ENCODE measurements at regions not wholly inside any gene's neighbourhood (a gene's known extent, or its start where the extent isn't known, plus 50 kb on each side); places are given as distances from the start of the nearest gene placed in this dataset.

DNA sequence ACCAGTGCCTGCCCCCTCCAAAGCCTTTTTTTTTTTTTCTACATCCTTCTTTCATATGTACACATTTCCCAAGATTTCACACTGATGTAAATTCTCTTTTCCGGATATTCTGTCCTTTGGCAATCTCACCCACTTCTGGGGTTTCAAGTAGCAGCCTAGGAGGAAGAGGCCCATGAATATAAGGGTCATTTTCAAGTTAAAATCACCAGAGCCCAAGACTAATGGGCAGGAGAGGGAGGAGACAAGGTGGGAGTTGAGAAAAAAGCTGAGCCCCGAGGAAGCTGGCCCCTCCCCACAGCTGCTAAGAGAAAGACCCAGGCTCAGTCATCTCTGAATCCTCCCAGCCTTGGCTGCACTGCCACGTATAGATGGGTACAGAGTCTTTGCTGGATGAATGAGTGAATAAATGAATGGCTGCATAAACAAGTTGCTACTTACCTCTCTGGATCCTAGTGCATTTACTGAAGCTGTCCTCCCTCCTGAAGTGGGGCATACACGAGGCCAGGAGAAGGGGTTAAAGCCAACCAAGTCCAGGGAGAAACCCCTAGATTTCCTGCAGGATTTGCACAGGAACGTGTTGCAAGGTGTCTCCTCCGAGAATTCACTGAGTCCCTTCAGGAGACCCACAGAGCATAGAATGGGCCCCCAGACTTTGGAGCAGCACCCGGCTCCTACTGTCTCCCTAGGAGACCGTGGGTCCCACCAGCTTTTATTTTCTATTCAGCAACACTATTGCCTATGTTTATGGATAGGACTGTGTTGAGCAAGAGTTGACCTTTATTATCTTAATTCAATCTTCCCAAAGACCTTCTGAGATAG is 100.8 kb upstream of the LIPC start:
- no peak for DNase-seq

DNA sequence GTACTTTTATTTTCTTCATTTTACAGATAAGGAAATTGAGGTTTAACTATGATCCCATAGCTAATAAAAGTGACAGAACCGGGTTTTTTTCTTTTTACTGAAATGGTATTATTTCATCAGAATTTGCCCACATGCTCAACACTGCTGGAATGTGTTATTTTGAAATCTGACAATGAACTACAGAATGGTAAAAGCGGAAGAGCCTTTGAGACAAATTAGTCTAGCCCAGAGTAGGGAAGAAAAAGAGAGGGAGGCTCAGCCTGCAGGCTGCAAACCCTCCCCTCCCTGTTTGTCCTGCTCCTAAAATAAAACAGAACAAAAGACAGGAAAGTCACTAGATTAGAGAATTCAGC is 100.3 kb upstream of the LIPC start:
- DNase-seq, result no peak

DNA sequence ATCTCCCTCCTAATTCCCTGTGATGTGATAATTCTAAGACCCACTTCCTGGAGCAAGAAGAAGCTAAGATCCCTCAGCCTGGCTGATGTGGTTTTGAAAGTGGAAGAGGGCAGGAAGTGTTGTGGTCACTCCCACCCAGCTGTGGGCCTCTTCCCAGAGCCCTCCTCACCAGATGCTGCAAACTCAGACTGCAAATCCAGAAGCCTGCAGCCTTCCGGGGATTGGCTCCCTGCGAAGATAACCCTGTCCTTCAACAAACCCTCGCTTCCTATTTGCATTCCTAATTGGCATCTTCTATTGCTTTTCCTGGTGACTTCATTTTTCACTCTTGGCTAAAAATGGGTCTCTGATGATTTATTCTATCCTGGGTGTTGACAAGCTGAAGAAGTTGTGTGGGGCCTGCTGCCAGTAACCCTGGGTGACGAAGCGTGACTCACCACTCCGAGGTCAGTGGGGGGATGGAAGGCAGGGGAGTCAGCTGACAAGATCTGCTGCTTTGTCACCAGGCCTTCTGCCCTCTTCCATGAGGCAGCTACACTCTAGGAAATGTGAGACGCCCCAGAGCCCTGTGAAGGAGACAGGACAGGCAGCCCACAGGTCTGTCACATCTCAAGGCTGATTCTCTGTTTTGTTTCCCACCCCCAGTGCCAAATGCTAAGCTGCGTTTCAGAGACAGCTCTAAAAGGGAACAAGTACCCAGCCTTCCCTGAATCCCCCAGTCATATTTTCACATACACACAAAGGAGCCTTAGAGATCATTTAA is 99.7 kb upstream of the LIPC start:
- peak; percentile 98 for DNase-seq

DNA sequence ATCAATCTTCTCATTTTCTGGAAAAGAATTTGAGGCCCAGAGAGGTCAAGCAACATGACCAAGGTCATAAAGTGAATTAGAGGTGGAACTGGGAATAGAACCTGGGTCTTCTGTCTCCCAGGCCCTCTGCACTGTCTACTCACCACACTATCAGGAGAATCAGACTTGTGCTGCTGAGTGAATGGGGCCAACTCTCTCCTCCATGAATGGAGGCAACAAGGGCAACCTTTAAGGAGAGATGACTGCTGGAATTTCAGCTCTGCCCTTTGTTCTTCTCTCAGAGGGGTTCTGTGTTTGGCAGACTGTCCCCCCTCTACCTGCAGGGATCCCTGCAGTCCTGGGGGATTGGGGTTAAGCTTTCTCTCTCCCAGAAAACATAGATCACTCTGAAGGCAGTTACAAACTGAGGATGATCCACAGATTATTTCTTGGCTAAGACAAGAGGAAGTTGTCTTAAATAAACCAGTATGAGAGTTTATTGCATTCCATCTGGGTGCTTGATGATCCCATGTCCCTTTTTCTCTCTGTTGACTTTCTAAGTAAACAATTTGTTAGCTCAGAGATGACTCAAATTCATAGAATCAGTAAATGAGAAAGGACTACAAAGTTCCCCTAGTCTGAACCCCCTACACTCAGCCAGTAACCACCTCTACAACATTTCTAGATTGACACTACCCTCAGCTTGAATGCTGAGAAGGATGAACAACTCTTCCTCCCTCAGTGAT is 99.0 kb upstream of the LIPC start:
- DNase-seq, result peak; percentile 2

DNA sequence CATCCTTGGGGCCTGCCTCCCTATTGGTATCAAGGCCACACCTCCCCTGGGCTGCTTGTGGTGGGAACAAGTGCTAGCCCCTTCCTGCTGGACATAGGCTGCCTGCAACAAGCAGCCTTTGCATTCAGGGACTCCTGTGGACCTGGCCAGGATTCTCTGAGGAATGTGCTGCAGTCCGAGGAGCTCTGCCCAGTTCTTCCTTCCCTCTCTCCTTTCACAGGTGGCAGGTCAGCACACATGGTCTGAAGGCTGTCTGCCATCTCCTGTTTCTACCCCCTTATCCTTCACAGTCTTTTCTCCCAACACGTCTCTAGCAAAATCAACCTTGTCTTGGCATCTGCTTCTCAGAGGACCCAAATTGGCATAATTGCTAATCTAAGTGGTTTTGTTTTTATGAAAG is 97.0 kb upstream of the LIPC start:
- DNase-seq, result no peak

DNA sequence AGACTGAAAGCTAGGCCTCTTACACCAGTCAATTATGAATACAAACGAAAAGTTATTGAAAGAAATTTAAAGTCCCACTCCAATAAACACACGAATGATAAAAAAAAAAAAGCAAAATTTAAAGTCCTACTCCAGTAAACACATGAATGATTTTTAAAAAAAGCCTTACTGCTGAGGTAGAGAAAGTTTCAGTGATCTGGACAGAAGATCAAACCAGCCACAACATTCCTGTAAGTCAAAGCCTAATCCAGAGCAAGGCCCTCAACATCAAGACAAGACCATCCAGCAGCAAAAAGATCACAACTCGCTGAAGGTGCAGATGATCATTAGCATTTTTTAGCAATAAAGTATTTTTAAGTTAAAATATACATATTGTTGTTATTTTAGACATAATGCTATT is 95.6 kb upstream of the LIPC start:
- no peak for DNase-seq

DNA sequence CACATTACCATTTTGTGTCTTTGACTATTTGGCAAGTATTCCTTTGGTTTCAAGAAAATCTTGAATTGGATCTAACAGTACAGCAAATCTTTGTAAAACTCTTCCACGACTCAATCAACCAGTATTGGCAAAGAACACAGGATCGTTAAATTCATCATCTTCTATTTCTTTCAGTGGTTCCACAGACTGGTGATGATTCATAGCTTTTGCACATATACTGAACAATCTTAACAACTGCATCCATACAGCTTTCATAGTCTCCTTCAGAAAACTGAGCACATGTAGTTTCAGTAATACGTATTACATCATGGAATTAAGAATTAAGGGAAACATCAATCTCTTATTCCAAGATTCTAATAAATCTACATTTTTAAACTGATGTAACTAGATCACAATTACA is 91.6 kb upstream of the LIPC start:
- no peak for DNase-seq

DNA sequence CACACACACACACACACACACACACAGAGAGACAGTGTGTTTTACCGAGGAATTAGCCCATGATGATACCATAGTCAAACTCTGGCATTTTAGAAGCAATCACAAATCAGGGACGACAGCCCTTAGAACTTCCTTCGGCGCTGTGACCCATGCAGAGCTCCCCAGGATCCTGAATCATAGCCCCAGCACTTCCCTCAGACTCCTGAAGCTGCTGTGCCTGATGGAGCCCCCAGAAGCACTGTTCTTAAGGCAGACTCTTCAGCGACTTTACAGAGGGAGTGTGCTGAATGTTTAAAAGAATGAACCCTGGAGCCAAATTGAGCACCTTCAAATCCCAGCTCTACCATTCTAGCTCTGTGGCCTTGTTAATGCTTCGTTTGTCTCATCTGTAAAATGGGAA is 89.3 kb upstream of the LIPC start:
- no peak for DNase-seq

DNA sequence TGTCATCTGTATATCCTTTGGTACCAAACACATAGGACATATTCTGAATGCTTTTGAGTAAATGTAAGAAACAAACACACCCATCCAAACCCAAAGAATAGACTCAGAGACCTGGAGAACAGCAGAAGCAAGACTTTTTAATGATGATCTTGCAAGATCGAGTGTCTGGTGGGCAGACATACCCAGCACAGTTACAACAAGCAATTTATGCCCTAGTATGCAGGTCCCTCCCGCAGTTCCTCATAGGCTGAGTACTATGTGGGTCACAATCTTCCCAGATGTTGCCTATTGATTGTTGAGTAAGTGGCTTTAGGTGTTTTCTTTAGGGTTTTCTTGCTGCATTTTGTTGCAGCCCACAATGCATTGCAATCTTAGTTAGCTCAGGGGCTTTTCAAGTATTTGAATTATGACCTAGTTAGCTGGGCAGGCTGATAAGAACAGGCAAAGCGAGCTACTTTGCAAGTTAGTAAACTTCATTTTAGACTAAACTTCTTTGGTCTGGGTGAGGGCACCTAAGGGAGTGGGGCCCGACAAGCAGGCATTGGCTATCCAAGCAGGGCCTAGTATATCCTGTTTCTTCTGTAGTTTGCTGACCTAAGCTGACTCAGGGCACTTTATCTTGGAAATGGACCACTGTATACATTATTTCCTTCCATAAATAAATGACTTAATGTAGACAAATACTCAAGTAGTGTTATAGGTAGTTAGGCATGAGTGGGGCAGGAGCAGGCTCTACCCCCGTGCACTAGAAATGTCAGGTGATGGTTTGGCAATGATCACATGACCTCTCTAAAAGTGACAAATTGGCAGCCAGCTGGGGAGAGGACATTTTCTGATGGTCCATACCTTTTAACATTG is 87.3 kb upstream of the LIPC start:
- no peak for DNase-seq

DNA sequence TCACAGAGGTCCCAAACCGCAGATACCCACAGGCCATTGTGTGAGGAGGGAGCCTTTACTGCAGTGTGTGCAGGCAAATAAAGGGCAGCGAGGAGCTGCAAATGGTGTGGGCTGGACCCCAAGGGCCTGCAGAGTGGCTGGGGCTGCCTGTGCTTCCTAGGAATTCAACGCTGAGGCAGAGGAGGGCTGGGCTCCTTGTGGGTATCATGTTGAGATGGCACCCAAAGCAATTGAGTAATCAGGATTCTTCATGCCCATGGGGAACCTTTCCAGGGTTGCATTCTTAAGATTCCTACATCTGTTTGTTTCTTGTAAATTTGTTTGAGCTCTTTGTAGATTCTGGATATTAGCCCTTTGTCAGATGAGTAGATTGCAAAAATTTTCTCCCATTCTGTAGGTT is 85.4 kb upstream of the LIPC start:
- no peak for DNase-seq

DNA sequence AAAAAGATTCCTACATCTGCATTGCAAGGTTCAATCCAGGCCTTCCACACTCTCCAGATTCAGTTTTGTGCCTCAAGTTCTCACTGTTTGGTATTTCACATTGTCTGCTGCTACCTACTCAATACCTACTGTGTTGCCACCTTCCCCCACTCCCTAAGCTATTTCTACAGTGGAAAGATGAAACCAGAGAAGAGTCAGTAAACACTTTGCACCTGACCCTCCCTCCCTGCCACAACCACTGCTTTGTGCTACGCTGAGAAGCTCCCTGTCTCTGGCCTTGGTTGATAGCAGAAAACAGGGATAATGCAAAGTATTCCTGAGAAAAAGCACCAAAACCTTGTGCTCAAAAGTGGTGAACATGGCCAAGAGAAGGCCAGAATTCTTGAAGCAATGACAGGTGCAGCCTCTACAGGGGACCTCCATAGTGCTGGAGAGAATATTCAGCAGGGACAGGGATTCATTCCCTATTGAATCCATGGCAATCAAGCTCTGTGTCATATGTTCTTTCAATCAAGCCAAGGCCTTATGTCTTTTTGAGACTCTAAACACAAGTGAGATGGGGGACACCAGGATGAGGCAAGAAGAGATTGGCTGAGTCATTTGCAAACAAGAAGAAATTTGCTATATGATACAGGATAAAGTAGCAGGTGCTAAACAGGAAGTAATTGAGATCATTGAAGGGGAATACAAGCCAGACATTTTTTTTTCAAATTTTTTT is 83.5 kb upstream of the LIPC start:
- DNase-seq, result no peak

DNA sequence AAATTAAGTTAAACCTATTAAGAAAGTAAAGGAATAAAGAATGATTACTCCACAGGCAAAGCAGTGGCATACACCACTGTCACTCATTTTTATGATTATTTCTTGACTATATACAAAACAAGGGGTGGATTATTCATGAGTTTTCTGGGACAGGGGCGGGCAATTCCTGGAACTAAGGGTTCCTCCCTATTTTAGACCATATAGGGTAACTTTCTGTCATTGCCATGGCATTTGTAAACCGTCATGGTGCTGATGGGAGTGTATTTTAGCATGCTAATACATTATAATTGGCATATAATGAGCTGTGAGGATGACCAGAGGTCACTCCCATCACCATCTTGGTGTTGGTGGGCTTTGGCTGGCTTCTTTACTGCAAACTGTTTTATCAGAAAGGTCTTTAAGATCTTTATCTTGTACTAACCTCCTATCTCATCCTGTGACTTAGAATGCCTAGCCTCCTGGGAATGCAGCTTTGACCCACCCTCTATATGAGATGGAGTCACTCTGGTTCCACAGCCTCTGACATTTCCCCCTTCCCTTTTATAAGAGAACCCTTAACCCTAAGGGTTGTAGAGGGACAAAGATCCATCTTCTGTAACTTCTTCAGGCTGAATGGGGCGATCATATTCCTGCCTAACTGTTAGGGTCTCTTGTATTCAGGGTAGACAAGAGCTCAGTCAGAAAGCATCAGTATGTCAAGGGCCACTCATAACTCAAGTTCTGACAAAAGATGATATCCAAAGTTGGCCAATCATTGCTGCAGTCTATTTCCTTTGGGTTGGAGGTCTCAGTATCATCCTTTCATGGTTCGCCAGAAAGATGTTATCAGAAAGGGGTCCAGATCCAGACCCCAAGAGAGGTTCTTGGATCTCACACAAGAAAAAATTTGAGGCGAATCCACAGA is 79.5 kb upstream of the LIPC start:
- DNase-seq, result no peak

DNA sequence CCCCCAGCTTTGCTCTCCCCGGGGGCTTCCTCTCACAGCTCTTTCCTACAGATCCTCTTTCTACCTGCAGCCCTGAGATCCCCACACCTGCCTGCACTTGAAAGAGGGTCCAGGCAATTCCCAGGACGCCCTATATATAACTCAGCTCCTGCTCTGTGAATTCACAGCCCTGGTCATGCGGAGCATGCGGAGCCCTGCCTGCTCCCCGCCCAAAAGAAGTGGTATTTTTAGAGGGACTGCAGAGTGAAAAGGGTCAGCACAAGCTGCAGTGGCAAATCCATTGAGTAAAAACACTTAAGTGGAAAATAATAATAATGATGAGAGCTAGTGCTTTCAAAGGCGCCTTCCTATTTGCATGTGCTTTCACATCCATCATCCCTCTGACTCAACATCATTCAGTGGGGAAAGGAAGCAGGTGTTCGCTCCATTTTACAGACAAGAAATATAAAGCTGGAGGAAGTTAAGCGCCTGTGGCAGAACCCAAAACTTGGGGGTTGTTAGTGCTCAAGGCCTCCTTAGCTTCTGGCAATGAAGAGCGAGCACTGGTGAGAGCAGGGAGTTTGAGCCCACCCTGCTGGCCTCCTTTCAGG is 76.3 kb upstream of the LIPC start:
- no peak for DNase-seq

DNA sequence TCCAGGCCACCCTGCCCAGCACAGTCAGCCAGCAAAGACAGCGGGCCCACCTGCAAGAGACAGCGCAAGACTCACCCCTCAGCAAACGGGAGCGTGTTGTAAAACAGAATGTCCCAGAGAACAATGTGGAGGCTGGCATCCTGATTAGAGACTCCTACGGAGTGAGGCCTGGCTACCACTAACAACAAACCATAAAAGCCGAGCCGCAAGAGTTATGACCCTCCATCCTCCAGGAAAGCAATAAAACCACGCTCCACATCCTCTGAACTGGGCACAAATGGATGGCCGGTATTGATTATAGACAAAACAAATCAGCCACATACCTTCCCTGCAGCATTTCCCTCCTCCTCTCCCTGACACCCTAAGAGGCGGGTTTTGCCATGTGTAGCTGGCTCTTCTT is 75.8 kb upstream of the LIPC start:
- DNase-seq, result no peak

DNA sequence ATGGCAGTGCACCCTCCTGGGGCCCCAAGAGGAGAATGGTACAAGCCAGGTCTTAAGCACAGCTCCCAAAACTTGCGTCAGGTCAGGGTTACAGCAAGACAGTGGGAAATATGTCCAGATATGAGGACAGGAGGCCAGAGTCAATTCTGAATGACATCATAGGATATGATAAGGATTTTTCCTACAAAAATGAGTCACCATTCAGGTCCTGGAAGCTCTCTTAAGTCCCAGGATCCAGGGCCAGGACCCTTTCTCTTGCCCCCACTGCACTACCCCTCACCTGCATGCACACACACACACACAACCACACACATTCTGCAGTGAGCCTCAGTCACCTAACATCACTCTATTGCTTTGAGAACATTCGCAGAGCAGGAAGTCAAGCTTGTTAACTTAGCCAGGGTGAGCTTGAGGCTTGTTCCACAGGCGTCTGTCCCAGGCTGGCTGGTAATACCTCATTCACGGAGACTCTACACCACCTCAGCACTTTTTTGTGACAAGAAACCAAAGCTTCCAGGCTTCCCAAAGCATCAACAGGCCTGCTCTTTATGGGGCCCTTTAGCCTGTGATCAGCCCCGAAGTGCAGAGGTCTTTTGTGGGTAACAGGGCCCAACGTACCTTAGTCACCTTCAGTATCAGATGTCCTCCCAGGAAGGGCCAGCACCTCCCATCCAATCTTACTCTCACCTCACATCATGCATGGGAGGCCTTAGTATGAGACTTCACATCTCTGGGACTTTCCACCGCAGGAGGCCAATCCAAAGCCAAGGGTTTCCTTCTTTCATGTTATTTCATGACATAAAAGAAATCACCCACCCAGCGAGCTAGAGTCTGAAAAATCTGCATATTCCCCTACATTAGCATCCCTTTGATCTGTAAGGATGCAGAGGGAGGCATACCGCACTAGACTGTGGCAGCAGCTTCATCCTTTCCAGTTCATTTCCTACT is 74.0 kb upstream of the LIPC start:
- DNase-seq, result no peak

DNA sequence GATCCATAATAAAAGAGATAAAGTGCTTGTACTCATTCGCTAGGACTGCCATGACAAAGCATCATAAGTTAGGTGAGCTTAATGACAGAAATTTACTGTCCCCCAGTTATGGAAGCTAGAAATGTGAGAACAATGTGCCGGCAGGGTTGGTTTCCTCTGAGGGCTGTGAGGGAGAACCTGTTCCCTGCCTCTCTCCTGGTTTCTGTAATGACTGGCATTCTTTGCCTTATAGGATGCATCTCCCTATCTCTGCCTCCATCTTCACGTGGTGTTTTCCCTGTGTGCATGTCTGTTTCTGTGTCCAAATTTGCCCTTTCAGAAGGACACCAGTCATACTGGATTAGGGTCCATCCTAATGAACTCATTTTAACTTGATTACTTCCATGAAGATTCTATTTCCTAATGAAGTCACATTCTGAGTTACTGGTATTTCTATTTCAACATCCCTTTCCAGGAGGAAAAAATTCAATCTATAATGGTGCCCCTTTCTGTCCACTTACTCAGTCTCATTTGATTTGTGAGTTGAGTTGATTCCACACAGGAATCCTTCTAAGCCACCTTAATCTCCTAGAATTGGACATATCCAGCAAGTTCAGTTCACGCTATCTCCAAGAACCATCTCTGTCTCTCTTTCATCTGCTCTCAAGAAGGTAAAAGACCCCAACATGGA is 71.2 kb upstream of the LIPC start:
- DNase-seq, result no peak

DNA sequence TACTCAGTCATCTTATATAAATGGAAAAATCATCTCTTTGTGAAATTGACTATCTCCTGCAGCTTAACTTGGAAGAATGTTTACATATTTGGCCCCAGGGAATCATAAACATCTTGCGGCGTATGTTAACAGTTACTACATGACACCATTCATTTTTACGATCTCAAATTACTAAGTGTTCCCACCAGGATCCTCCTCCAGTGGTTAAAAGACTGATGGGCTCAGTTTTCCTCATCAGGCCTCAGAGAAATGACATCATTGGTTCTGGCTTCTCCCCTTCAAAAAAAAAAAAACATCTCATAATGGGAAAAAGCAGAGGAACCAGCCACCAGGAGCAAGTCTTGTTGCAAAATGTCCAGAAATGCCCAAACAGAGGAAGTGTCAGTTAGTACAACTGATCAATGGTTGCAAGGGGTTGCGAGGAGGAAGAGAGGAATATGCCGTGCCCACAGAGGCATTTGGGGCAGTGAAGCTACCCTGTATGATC is 70.5 kb upstream of the LIPC start:
- no peak for DNase-seq

DNA sequence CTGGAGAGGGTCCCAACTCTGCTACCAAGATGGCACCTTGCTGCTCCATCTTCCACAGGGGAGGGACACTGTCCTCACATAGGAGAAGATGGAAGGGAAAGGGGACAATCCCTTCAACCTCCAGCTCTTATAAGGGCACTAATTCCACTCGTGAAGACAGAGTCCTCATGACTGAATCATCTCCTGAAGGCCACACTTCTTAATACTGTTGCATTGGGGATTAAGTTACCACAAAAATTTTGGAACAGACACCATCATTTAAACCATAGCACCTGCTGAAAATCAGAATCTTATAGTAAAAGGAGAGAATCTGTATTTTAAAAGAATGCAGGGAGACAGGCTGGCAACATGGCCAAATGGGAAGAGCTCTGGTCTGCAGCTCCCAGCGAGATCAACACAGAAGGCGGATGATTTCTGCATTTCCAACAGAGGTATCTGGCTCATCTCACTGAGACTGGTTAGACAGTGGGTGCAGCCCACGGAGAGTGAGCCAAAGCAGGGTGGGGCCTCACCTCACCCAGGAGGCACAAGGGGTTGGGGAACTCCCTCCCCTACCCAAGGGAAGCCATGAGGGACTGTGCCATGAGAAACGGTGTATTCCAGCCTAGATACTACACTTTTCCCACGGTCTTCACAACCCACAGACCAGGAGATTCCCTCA is 69.4 kb upstream of the LIPC start:
- no peak for DNase-seq
